ENCODE measurements at regions not wholly inside any gene's neighbourhood (a gene's known extent, or its start where the extent isn't known, plus 50 kb on each side); places are given as distances from the start of the nearest gene placed in this dataset.
"Not testable (repeated sequence)": the region's sequence is repeated elsewhere in the genome, so short reads cannot be mapped to it uniquely, and the experiment has no call there.

- DNase-seq (ENCODE audit: low read depth in 2 of 2): no peak
Measured at GRCh38 chr1:91098299-91098906, 76.6 kb upstream of the ZNF644 start.

GRCh38 chr1:91095321-91095720, 73.5 kb upstream of the ZNF644 start:
- DNase-seq (ENCODE audit: low read depth in 2 of 2): not testable (repeated sequence)

GRCh38 chr1:91092503-91092902, 70.7 kb upstream of the ZNF644 start:
- DNase-seq (ENCODE audit: low read depth in 2 of 2): no peak

- DNase-seq (ENCODE audit: low read depth in 2 of 2): no peak
Measured at GRCh38 chr1:91091812-91092211, 70.0 kb upstream of the ZNF644 start.

GRCh38 chr1:91080650-91081049, 58.8 kb upstream of the ZNF644 start:
- DNase-seq (ENCODE audit: low read depth in 2 of 2): no peak

- DNase-seq (ENCODE audit: low read depth in 2 of 2): no peak
Measured at GRCh38 chr1:91078859-91079258, 57.0 kb upstream of the ZNF644 start.

GRCh38 chr1:91076834-91077233, 55.0 kb upstream of the ZNF644 start:
- DNase-seq (ENCODE audit: low read depth in 2 of 2): no peak

GRCh38 chr1:91075233-91076135, 53.6 kb upstream of the ZNF644 start:
- no peak for DNase-seq (ENCODE audit: low read depth in 2 of 2)

- DNase-seq (ENCODE audit: low read depth in 2 of 2): no peak
Measured at GRCh38 chr1:91073299-91073698, 51.5 kb upstream of the ZNF644 start.

GRCh38 chr1:91071838-91072237, 50.0 kb upstream of the ZNF644 start:
- DNase-seq (ENCODE audit: low read depth in 2 of 2): no peak
